UCSD-AML1 (cell line): ENCODE measurements at regions not wholly inside any gene's neighbourhood (a gene's known extent, or its start where the extent isn't known, plus 50 kb on each side); places are given as distances from the start of the nearest gene placed in this dataset.
A peak's percentile ranks its signal among the peaks of the same experiment; 100 is the strongest.

Experiments
- DNase-seq: peaks from one replicate; lab custom pipeline; 2025; ENCODE audit not compliant: unreplicated experiment; lab: John Stamatoyannopoulos, UW

GRCh38 chr4:137754652-137755471 is 222.6 kb upstream of the PCDH18 start:
- DNase-seq: no peak

- DNase-seq: no peak
Observed at GRCh38 chr4:137749466-137749865, 217.2 kb upstream of the PCDH18 start.

GRCh38 chr4:137748616-137749015 is 216.3 kb upstream of the PCDH18 start:
- no peak for DNase-seq

- DNase-seq: no peak
Observed at GRCh38 chr4:137740141-137740540, 207.8 kb upstream of the PCDH18 start.

- DNase-seq: no peak
Observed at GRCh38 chr4:137739391-137739790, 207.1 kb upstream of the PCDH18 start.

- DNase-seq: no peak
Observed at GRCh38 chr4:137738375-137738990, 206.2 kb upstream of the PCDH18 start.

- peak; percentile 6 for DNase-seq
Observed at GRCh38 chr4:137735561-137736104, 203.3 kb upstream of the PCDH18 start.

- DNase-seq: peak; percentile 16
Observed at GRCh38 chr4:137733174-137734141, 201.2 kb upstream of the PCDH18 start.

GRCh38 chr4:137722910-137723309 is 190.6 kb upstream of the PCDH18 start:
- no peak for DNase-seq

- DNase-seq: no peak
Observed at GRCh38 chr4:137711502-137711901, 179.2 kb upstream of the PCDH18 start.

GRCh38 chr4:137707626-137708025 is 175.3 kb upstream of the PCDH18 start:
- DNase-seq: no peak

GRCh38 chr4:137707102-137707620 is 174.9 kb upstream of the PCDH18 start:
- DNase-seq: no peak

- no peak for DNase-seq
Observed at GRCh38 chr4:137705171-137705783, 173.0 kb upstream of the PCDH18 start.

GRCh38 chr4:137703195-137703594 is 170.9 kb upstream of the PCDH18 start:
- no peak for DNase-seq

- DNase-seq: no peak
Observed at GRCh38 chr4:137702512-137702911, 170.2 kb upstream of the PCDH18 start.

- no peak for DNase-seq
Observed at GRCh38 chr4:137701401-137701800, 169.1 kb upstream of the PCDH18 start.

- DNase-seq: no peak
Observed at GRCh38 chr4:137700751-137701150, 168.5 kb upstream of the PCDH18 start.

- DNase-seq: no peak
Observed at GRCh38 chr4:137700072-137700471, 167.8 kb upstream of the PCDH18 start.

- DNase-seq: no peak
Observed at GRCh38 chr4:137694138-137694537, 161.8 kb upstream of the PCDH18 start.

GRCh38 chr4:137693641-137694040 is 161.3 kb upstream of the PCDH18 start:
- no peak for DNase-seq
